Heart left ventricle (tissue), 13 donors: ENCODE measurements at regions not wholly inside any gene's neighbourhood (a gene's known extent, or its start where the extent isn't known, plus 50 kb on each side); places are given as distances from the start of the nearest gene placed in this dataset.

ENCODE experiments used
- POLR2A ChIP-seq, 2 donors: fragments of 450-650 bp; IDR thresholded peaks; one replicate each; pipeline ENCODE4 v1.6.1; 2017; ENCODE audit warnings: antibody characterized with exemption in 2 of 2, mild to moderate bottlenecking in 2 of 2, moderate library complexity in 2 of 2
- TF ChIP-seq, protein P1 (sequence below), 12 donors: fragments of 200-600 bp; sonication (generic) in 4 of 12; IDR thresholded peaks; one replicate each; pipeline versions ENCODE4 v1.5.0 to v1.8.0; 2018 to 2022; ENCODE audit warnings: antibody characterized with exemption in 12 of 12, mild to moderate bottlenecking in 5 of 12
- donor health status: ischemic (EF 13 %, LVEDD 7.1; RV severe dilation, severe dysfunction).
- donor health status: DM: no; HTN: yes; CAD: no.
- donor health status: DM: no; HTN: no; CAD: no.
- donor health status: ischemic (EF 25% LVEDD 6.9; RV normal size, moderate dysfunction).
- donor health status: ischemic (EF 25% LVEDD 5.7; RV mildly dilated, moderate dysfunction).
- donor health status: ischemic (EF 35%, LVEDD 5.7; RV mildly dilated, moderate dysfunction).
- donor health status: nonischemic (EF 11% LVEDD 7.7; RV severe dilation, severe dysfunction).
- donor health status: DM: yes; HTN: yes; CAD: no.
- donor health status: PGD.
- donor health status: ischemic (EF 29% LVEDD 5.4; RV normal size, mild dysfunction).
- donor health status: nonischemic (EF 23%, LVEDD 6.1; RV moderate dilation, normal function).

DNA sequence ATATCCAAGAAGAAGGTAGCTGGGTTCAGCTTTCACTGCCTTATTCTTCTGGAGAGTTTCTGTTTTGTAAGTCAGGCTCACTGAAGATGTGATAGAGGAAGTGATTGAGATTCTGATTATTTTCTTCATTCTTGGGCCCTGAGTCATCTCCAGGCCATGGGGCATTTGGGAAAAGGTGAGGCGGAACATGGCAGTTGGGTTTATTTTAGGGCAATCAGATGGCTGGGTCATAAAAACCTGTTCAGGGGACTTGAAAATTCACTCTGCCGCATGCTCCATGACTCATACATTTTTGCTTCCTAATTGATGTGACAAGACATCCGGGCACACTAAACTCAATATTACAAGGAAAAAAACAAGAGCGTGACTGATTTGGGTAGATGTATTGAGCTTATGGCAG, 265.7 kb upstream of the KLF4 start:
- TF ChIP-seq, protein P1, sequence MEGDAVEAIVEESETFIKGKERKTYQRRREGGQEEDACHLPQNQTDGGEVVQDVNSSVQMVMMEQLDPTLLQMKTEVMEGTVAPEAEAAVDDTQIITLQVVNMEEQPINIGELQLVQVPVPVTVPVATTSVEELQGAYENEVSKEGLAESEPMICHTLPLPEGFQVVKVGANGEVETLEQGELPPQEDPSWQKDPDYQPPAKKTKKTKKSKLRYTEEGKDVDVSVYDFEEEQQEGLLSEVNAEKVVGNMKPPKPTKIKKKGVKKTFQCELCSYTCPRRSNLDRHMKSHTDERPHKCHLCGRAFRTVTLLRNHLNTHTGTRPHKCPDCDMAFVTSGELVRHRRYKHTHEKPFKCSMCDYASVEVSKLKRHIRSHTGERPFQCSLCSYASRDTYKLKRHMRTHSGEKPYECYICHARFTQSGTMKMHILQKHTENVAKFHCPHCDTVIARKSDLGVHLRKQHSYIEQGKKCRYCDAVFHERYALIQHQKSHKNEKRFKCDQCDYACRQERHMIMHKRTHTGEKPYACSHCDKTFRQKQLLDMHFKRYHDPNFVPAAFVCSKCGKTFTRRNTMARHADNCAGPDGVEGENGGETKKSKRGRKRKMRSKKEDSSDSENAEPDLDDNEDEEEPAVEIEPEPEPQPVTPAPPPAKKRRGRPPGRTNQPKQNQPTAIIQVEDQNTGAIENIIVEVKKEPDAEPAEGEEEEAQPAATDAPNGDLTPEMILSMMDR (IDR thresholded peaks at IDR 0.05): no peak
- no peak for TF ChIP-seq POLR2A (IDR thresholded peaks at IDR 0.05)
